Neural cell (in vitro differentiated cells): ENCODE measurements at regions not wholly inside any gene's neighbourhood (a gene's known extent, or its start where the extent isn't known, plus 50 kb on each side); places are given as distances from the start of the nearest gene placed in this dataset.

Experiments used
- CTCF ChIP-seq: fragments of 450-650 bp; IDR thresholded peaks from 2 replicates; pipeline ENCODE4 v1.5.1; 2014; ENCODE audit warnings: antibody characterized with exemption, mild to moderate bottlenecking, moderate library complexity; ENCODE audit not compliant: poor library complexity, severe bottlenecking
- EZH2 ChIP-seq: fragments of 200-600, 300-800 bp; shearing (Covaris generic), sonication (generic); IDR thresholded peaks from 2 replicates; pipeline ENCODE4 v1.6.1; 2014; ENCODE audit warnings: antibody characterized with exemption, low read length, borderline replicate concordance, mild to moderate bottlenecking; ENCODE audit not compliant: insufficient read depth, poor library complexity, severe bottlenecking
- MXI1 ChIP-seq: fragments of 450-650 bp; conservative IDR thresholded peaks from 2 replicates; pipeline ENCODE4 v1.6.1; 2014; ENCODE audit warnings: antibody characterized with exemption, mild to moderate bottlenecking; ENCODE audit not compliant: poor library complexity, severe bottlenecking
- POLR2AphosphoS5 ChIP-seq: IDR thresholded peaks from 2 replicates; pipeline ENCODE4 v1.6.1; 2012
- RAD21 ChIP-seq: fragments of 450-650 bp; conservative IDR thresholded peaks from 2 replicates; pipeline ENCODE4 v1.6.1; 2014; ENCODE audit warnings: antibody characterized with exemption, mild to moderate bottlenecking, moderate library complexity
- REST ChIP-seq: IDR thresholded peaks from 2 replicates; pipeline ENCODE4 v1.6.1; 2012; ENCODE audit warnings: borderline replicate concordance
- TAF1 ChIP-seq: IDR thresholded peaks from 2 replicates; pipeline ENCODE4 v1.6.1; 2012; ENCODE audit warnings: low read depth

GRCh38 chr13:91236921-91237320, 110.6 kb upstream of the MIR17HG start:
- TF ChIP-seq CTCF (no peak), TAF1 (no peak), REST (no peak), POLR2AphosphoS5 (no peak), MXI1 (no peak), EZH2 (no peak), RAD21 (no peak)
